ENCODE measurements at regions not wholly inside any gene's neighbourhood (a gene's known extent, or its start where the extent isn't known, plus 50 kb on each side); places are given as distances from the start of the nearest gene placed in this dataset.

GRCh38 chrX:39973810-39974209 is 123.9 kb downstream of the BCOR start:
- Histone ChIP-seq H3K36me3 (ENCODE audit: insufficient read depth, low read length) (no peaks in the 10 kb centered on the region), H3K27ac (ENCODE audit: low read depth, low read length) (no peak overlapping the region), H3K9me3 (ENCODE audit: control insufficient read depth in 1 of 2, low read length in 2 of 2) (no peaks in the 10 kb centered on the region), H3K27me3 (ENCODE audit: insufficient read depth, low read length) (no peaks in the 10 kb centered on the region), H3K4me1 (ENCODE audit: insufficient read depth, low read length) (peaks cover 15% of the 10 kb centered on the region), H3K4me3 (ENCODE audit: low read length in 2 of 2) (no peak overlapping the region)
- ChIA-PET CTCF (ENCODE audit: partially characterized antibody) (no interaction called here), POLR2A (ENCODE audit: partially characterized antibody) (no interaction called here)
- H3K9me3 Mint-ChIP-seq: peaks cover 0 to 18% (median 5%) of the 10 kb centered on the region in 8 donors
- peaks cover 1 to 15% (median 5%) of the 10 kb centered on the region in 4 donors for H3K4me1 Mint-ChIP-seq
- no peak for DNase-seq
- no peaks in the 10 kb centered on the region for H3K27me3 Mint-ChIP-seq
- H3K36me3 Mint-ChIP-seq: no peaks in the 10 kb centered on the region
- H3K4me3 Mint-ChIP-seq: no peak overlapping the region
- intact Hi-C loops (cut with micrococcal nuclease): no loop called here
- H3K27ac Mint-ChIP-seq: no peak overlapping the region

- no peaks in the 10 kb centered on the region for H3K36me3 Mint-ChIP-seq
- no peak overlapping the region for H3K4me3 Mint-ChIP-seq
- H3K27me3 ChIP-seq (ENCODE audit: insufficient read depth, low read length): no peaks in the 10 kb centered on the region
- H3K27ac Mint-ChIP-seq: no peak overlapping the region
- H3K27me3 Mint-ChIP-seq: no peaks in the 10 kb centered on the region
- POLR2A ChIA-PET (ENCODE audit: partially characterized antibody): no interaction called here
- peaks cover 0 to 18% (median 5%) of the 10 kb centered on the region in 8 donors for H3K9me3 Mint-ChIP-seq
- intact Hi-C loops (cut with micrococcal nuclease): no loop called here
- H3K27ac ChIP-seq (ENCODE audit: low read depth, low read length): no peak overlapping the region
- H3K9me3 ChIP-seq (ENCODE audit: control insufficient read depth in 1 of 2, low read length in 2 of 2): no peaks in the 10 kb centered on the region
- H3K4me3 ChIP-seq (ENCODE audit: low read length in 2 of 2): no peak overlapping the region
- CTCF ChIA-PET (ENCODE audit: partially characterized antibody): no interaction called here
- no peak for DNase-seq
- peaks cover 12% of the 10 kb centered on the region for H3K4me1 ChIP-seq (ENCODE audit: insufficient read depth, low read length)
- H3K36me3 ChIP-seq (ENCODE audit: insufficient read depth, low read length): no peaks in the 10 kb centered on the region
- H3K4me1 Mint-ChIP-seq: peaks cover 0 to 10% (median 2%) of the 10 kb centered on the region in 4 donors
Observed at GRCh38 chrX:39974270-39974669, 123.5 kb downstream of the BCOR start.

- peaks cover 2% of the 10 kb centered on the region for H3K4me1 ChIP-seq (ENCODE audit: insufficient read depth, low read length)
- no peaks in the 10 kb centered on the region for H3K36me3 ChIP-seq (ENCODE audit: insufficient read depth, low read length)
- H3K4me3 Mint-ChIP-seq: no peak overlapping the region
- H3K27ac ChIP-seq (ENCODE audit: low read depth, low read length): no peak overlapping the region
- intact Hi-C loops (cut with micrococcal nuclease): no loop called here
- H3K9me3 Mint-ChIP-seq: peaks cover 0 to 18% (median 5%) of the 10 kb centered on the region in 8 donors
- H3K36me3 Mint-ChIP-seq: no peaks in the 10 kb centered on the region
- no peaks in the 10 kb centered on the region for H3K9me3 ChIP-seq (ENCODE audit: control insufficient read depth in 1 of 2, low read length in 2 of 2)
- POLR2A ChIA-PET (ENCODE audit: partially characterized antibody): no interaction called here
- no peaks in the 10 kb centered on the region for H3K27me3 ChIP-seq (ENCODE audit: insufficient read depth, low read length)
- H3K4me1 Mint-ChIP-seq: peaks cover 0 to 2% (median under 1%) of the 10 kb centered on the region in 4 donors
- no peak for DNase-seq
- no peaks in the 10 kb centered on the region for H3K27me3 Mint-ChIP-seq
- H3K27ac Mint-ChIP-seq: no peak overlapping the region
- H3K4me3 ChIP-seq (ENCODE audit: low read length in 2 of 2): no peak overlapping the region
- CTCF ChIA-PET (ENCODE audit: partially characterized antibody): interaction anchor here (0.6 kb wide), 1 partner anchor 1298 kb away, joined by 3 read pairs; no protein-coding TSS in a partner anchor
Observed at GRCh38 chrX:39975101-39975925, 122.4 kb downstream of the BCOR start.

GRCh38 chrX:39981946-39982345 is 115.8 kb downstream of the BCOR start:
- CTCF ChIA-PET (ENCODE audit: partially characterized antibody): no interaction called here
- Mint-ChIP-seq H3K36me3 (no peaks in the 10 kb centered on the region), H3K4me3 (no peak overlapping the region), H3K27me3 (no peaks in the 10 kb centered on the region), H3K4me1 (peaks cover 0 to 1% (median 0%) of the 10 kb centered on the region in 4 donors), H3K27ac (no peak overlapping the region), H3K9me3 (peaks cover 0 to 3% (median 0%) of the 10 kb centered on the region in 8 donors)
- POLR2A ChIA-PET (ENCODE audit: partially characterized antibody): no interaction called here
- intact Hi-C loops (cut with micrococcal nuclease): no loop called here
- Histone ChIP-seq H3K27me3 (ENCODE audit: insufficient read depth, low read length) (no peaks in the 10 kb centered on the region), H3K4me1 (ENCODE audit: insufficient read depth, low read length) (no peaks in the 10 kb centered on the region), H3K27ac (ENCODE audit: low read depth, low read length) (no peak overlapping the region), H3K9me3 (ENCODE audit: control insufficient read depth in 1 of 2, low read length in 2 of 2) (no peaks in the 10 kb centered on the region), H3K4me3 (ENCODE audit: low read length in 2 of 2) (no peak overlapping the region), H3K36me3 (ENCODE audit: insufficient read depth, low read length) (no peaks in the 10 kb centered on the region)
- DNase-seq: no peak

GRCh38 chrX:39982948-39983347 is 114.8 kb downstream of the BCOR start:
- Histone ChIP-seq H3K9me3 (ENCODE audit: control insufficient read depth in 1 of 2, low read length in 2 of 2) (no peaks in the 10 kb centered on the region), H3K27me3 (ENCODE audit: insufficient read depth, low read length) (no peaks in the 10 kb centered on the region), H3K36me3 (ENCODE audit: insufficient read depth, low read length) (no peaks in the 10 kb centered on the region), H3K4me1 (ENCODE audit: insufficient read depth, low read length) (no peaks in the 10 kb centered on the region), H3K27ac (ENCODE audit: low read depth, low read length) (no peak overlapping the region), H3K4me3 (ENCODE audit: low read length in 2 of 2) (no peak overlapping the region)
- Mint-ChIP-seq H3K27me3 (no peaks in the 10 kb centered on the region), H3K36me3 (no peaks in the 10 kb centered on the region), H3K9me3 (peaks cover 0 to 3% (median 0%) of the 10 kb centered on the region in 8 donors), H3K27ac (no peak overlapping the region), H3K4me1 (peaks cover 0 to 1% (median 0%) of the 10 kb centered on the region in 4 donors), H3K4me3 (no peak overlapping the region)
- ChIA-PET CTCF (ENCODE audit: partially characterized antibody) (no interaction called here), POLR2A (ENCODE audit: partially characterized antibody) (no interaction called here)
- intact Hi-C loops (cut with micrococcal nuclease): no loop called here
- DNase-seq: no peak

GRCh38 chrX:39983715-39984114 is 114.0 kb downstream of the BCOR start:
- no peak overlapping the region for H3K4me3 Mint-ChIP-seq
- no peak for DNase-seq
- no peak overlapping the region for H3K27ac Mint-ChIP-seq
- intact Hi-C loops (cut with micrococcal nuclease): no loop called here
- Histone ChIP-seq H3K4me1 (ENCODE audit: insufficient read depth, low read length) (no peaks in the 10 kb centered on the region), H3K9me3 (ENCODE audit: control insufficient read depth in 1 of 2, low read length in 2 of 2) (no peaks in the 10 kb centered on the region), H3K36me3 (ENCODE audit: insufficient read depth, low read length) (no peaks in the 10 kb centered on the region), H3K27ac (ENCODE audit: low read depth, low read length) (no peak overlapping the region), H3K4me3 (ENCODE audit: low read length in 2 of 2) (no peak overlapping the region), H3K27me3 (ENCODE audit: insufficient read depth, low read length) (no peaks in the 10 kb centered on the region)
- ChIA-PET POLR2A (ENCODE audit: partially characterized antibody) (no interaction called here), CTCF (ENCODE audit: partially characterized antibody) (no interaction called here)
- H3K27me3 Mint-ChIP-seq: no peaks in the 10 kb centered on the region
- H3K4me1 Mint-ChIP-seq: no peaks in the 10 kb centered on the region
- H3K36me3 Mint-ChIP-seq: no peaks in the 10 kb centered on the region
- H3K9me3 Mint-ChIP-seq: peaks cover 0 to 3% (median 0%) of the 10 kb centered on the region in 8 donors

GRCh38 chrX:39984191-39984956 is 113.4 kb downstream of the BCOR start:
- intact Hi-C loops (cut with micrococcal nuclease): no loop called here
- H3K27me3 Mint-ChIP-seq: no peaks in the 10 kb centered on the region
- no peaks in the 10 kb centered on the region for H3K27me3 ChIP-seq (ENCODE audit: insufficient read depth, low read length)
- H3K4me1 Mint-ChIP-seq: no peaks in the 10 kb centered on the region
- ChIA-PET POLR2A (ENCODE audit: partially characterized antibody) (no interaction called here), CTCF (ENCODE audit: partially characterized antibody) (no interaction called here)
- H3K9me3 ChIP-seq (ENCODE audit: control insufficient read depth in 1 of 2, low read length in 2 of 2): no peaks in the 10 kb centered on the region
- peaks cover 0 to 3% (median 0%) of the 10 kb centered on the region in 8 donors for H3K9me3 Mint-ChIP-seq
- no peak overlapping the region for H3K27ac ChIP-seq (ENCODE audit: low read depth, low read length)
- H3K4me3 ChIP-seq (ENCODE audit: low read length in 2 of 2): no peak overlapping the region
- no peak overlapping the region for H3K4me3 Mint-ChIP-seq
- no peaks in the 10 kb centered on the region for H3K36me3 ChIP-seq (ENCODE audit: insufficient read depth, low read length)
- no peak for DNase-seq
- H3K36me3 Mint-ChIP-seq: no peaks in the 10 kb centered on the region
- no peak overlapping the region for H3K27ac Mint-ChIP-seq
- H3K4me1 ChIP-seq (ENCODE audit: insufficient read depth, low read length): no peaks in the 10 kb centered on the region

Measured in CD4-positive, alpha-beta memory T cell (primary cell).